ENCODE measurements at regions not wholly inside any gene's neighbourhood (a gene's known extent, or its start where the extent isn't known, plus 50 kb on each side); places are given as distances from the start of the nearest gene placed in this dataset.

DNA sequence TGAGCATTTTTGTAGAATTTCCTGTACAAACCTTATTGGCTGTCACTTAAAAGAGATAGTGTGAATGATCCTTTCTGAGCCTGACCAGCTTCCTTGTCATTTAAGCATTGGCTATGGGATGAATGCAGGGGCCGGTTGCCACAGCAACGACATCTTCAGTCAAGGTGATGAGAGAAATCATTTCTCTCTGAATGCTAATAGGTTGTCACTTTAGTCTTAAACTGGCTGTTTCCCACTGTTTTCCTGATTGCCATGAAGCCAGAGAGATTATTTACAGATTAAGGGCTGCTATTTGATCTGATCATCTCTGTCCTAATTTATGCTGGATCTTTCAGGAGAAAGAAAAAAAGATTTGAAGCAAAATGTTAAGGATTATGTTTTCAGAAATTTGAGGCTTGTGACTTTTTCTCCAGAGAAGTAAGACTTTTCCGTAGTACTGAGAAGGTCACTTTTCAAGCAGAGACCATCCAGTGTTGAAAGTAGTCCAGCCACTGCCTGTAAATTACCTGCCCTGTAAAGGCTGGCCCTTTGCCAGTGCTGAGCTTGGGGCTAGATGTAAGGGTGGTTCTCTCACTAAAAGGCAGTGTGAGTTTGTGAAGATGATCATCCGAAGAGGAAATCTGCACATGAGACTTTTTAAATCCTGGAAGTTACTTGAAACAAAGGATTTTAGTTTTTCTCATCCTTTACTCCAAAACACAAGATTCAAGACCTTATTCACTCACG is 235.6 kb downstream of the DACT1 start:
- TF ChIP-seq CTCF (conservative IDR thresholded peaks at IDR 0.05) (no peak), EZH2 (IDR thresholded peaks at IDR 0.05; ENCODE audit: low read depth) (no peak)
